ENCODE measurements at regions not wholly inside any gene's neighbourhood (a gene's known extent, or its start where the extent isn't known, plus 50 kb on each side); places are given as distances from the start of the nearest gene placed in this dataset.
A peak's percentile ranks its signal among the peaks of the same experiment; 100 is the strongest.

GRCh38 chr5:88659529-88660263 lies 223.3 kb downstream of the MEF2C start:
- no peaks in the 10 kb centered on the region for H3K79me2 ChIP-seq (ENCODE audit: insufficient read depth)
- 23 to 25% methylated on average over 31 to 32 of the region's 32 CpGs for WGBS, 2 experiments (ENCODE audit: low coverage in 1 of 2, low lambda C conversion rate in 2 of 2, missing lambda C conversion rate in 2 of 2)
- no peaks in the 10 kb centered on the region for H3K4me1 ChIP-seq (ENCODE audit: insufficient read depth)
- no peak overlapping the region for H3K4me2 ChIP-seq (ENCODE audit: unreplicated experiment)
- H2AFZ ChIP-seq, result peak overlapping the region; percentile 4; the same call in 1 of the 2 replicates
- no peaks in the 10 kb centered on the region for H3K9me2 ChIP-seq (ENCODE audit: insufficient read depth)
- H3K4me3 ChIP-seq, result no peak overlapping the region
- H3K9ac ChIP-seq, result no peak overlapping the region
- H3K9me3 ChIP-seq (ENCODE audit: low read depth), result no peaks in the 10 kb centered on the region
- no peak for TF ChIP-seq EZH2phosphoT487 (IDR thresholded peaks at IDR 0.05; ENCODE audit: insufficient read depth, low read depth)
- TF ChIP-seq EZH2 (IDR thresholded peaks at IDR 0.05; ENCODE audit: insufficient read depth, poor library complexity, severe bottlenecking), result no peak
- H4K20me1 ChIP-seq (ENCODE audit: insufficient read depth), result no peaks in the 10 kb centered on the region
- no peak for DNase-seq
- no peak overlapping the region for H3K27ac ChIP-seq
- in situ Hi-C loops (cut with MboI), result no loop called here
- no peaks in the 10 kb centered on the region for H3K36me3 ChIP-seq (ENCODE audit: low read depth)
- H3K27me3 ChIP-seq (replicated peaks; ENCODE audit: insufficient read depth), result peaks cover 55% of the 10 kb centered on the region
- H3F3A ChIP-seq (ENCODE audit: insufficient read depth), result no peaks in the 10 kb centered on the region

GRCh38 chr5:88658886-88659285 lies 224.1 kb downstream of the MEF2C start:
- no peak overlapping the region for H3K4me2 ChIP-seq (ENCODE audit: unreplicated experiment)

GRCh38 chr5:88657906-88658775 lies 224.8 kb downstream of the MEF2C start:
- in situ Hi-C loops (cut with MboI), result no loop called here
- Histone ChIP-seq H3F3A (ENCODE audit: insufficient read depth) (no peaks in the 10 kb centered on the region), H3K4me3 (no peak overlapping the region), H3K27ac (no peak overlapping the region), H3K27me3 (replicated peaks; ENCODE audit: insufficient read depth) (peaks cover 48% of the 10 kb centered on the region), H3K4me1 (ENCODE audit: insufficient read depth) (no peaks in the 10 kb centered on the region), H2AFZ (no peak overlapping the region), H3K9me3 (ENCODE audit: low read depth) (no peaks in the 10 kb centered on the region), H3K4me2 (ENCODE audit: unreplicated experiment) (no peak overlapping the region), H3K9me2 (ENCODE audit: insufficient read depth) (no peaks in the 10 kb centered on the region), H3K36me3 (ENCODE audit: low read depth) (no peaks in the 10 kb centered on the region), H3K79me2 (ENCODE audit: insufficient read depth) (no peaks in the 10 kb centered on the region), H4K20me1 (ENCODE audit: insufficient read depth) (no peaks in the 10 kb centered on the region), H3K9ac (no peak overlapping the region)
- 57 to 64% methylated on average over 5 of the region's 5 CpGs for WGBS, 2 experiments (ENCODE audit: low coverage in 1 of 2, low lambda C conversion rate in 2 of 2, missing lambda C conversion rate in 2 of 2)
- TF ChIP-seq EZH2 (IDR thresholded peaks at IDR 0.05; ENCODE audit: insufficient read depth, poor library complexity, severe bottlenecking) (no peak), EZH2phosphoT487 (IDR thresholded peaks at IDR 0.05; ENCODE audit: insufficient read depth, low read depth) (no peak)
- no peak for DNase-seq

More at GRCh38 chr5:88658886-88659285, 224.1 kb downstream of the MEF2C start:
- Histone ChIP-seq H2AFZ (no peak overlapping the region), H3F3A (ENCODE audit: insufficient read depth) (no peaks in the 10 kb centered on the region), H3K79me2 (ENCODE audit: insufficient read depth) (no peaks in the 10 kb centered on the region), H3K9me2 (ENCODE audit: insufficient read depth) (no peaks in the 10 kb centered on the region), H3K27me3 (replicated peaks; ENCODE audit: insufficient read depth) (peaks cover 50% of the 10 kb centered on the region), H3K4me1 (ENCODE audit: insufficient read depth) (no peaks in the 10 kb centered on the region), H3K27ac (no peak overlapping the region), H3K9me3 (ENCODE audit: low read depth) (no peaks in the 10 kb centered on the region), H4K20me1 (ENCODE audit: insufficient read depth) (no peaks in the 10 kb centered on the region), H3K36me3 (ENCODE audit: low read depth) (no peaks in the 10 kb centered on the region), H3K4me3 (no peak overlapping the region), H3K9ac (no peak overlapping the region)
- in situ Hi-C loops (cut with MboI), result no loop called here
- TF ChIP-seq EZH2 (IDR thresholded peaks at IDR 0.05; ENCODE audit: insufficient read depth, poor library complexity, severe bottlenecking), result no peak
- TF ChIP-seq EZH2phosphoT487 (IDR thresholded peaks at IDR 0.05; ENCODE audit: insufficient read depth, low read depth), result no peak
- DNase-seq, result no peak
- WGBS, 2 experiments (ENCODE audit: low coverage in 1 of 2, low lambda C conversion rate in 2 of 2, missing lambda C conversion rate in 2 of 2), result 81 to 85% methylated on average over 4 of the region's 4 CpGs

- no peak overlapping the region for H3K4me2 ChIP-seq (ENCODE audit: unreplicated experiment)
- no peak for DNase-seq
- no peaks in the 10 kb centered on the region for H3K79me2 ChIP-seq (ENCODE audit: insufficient read depth)
- H3K9ac ChIP-seq, result no peak overlapping the region
- H2AFZ ChIP-seq, result no peak overlapping the region
- H3K9me3 ChIP-seq (ENCODE audit: low read depth), result no peaks in the 10 kb centered on the region
- H3F3A ChIP-seq (ENCODE audit: insufficient read depth), result no peaks in the 10 kb centered on the region
- H3K27me3 ChIP-seq (replicated peaks; ENCODE audit: insufficient read depth), result peaks cover 43% of the 10 kb centered on the region
- in situ Hi-C loops (cut with MboI), result no loop called here
- TF ChIP-seq EZH2 (IDR thresholded peaks at IDR 0.05; ENCODE audit: insufficient read depth, poor library complexity, severe bottlenecking) (no peak), EZH2phosphoT487 (IDR thresholded peaks at IDR 0.05; ENCODE audit: insufficient read depth, low read depth) (no peak)
- WGBS, 2 experiments (ENCODE audit: low coverage in 1 of 2, low lambda C conversion rate in 2 of 2, missing lambda C conversion rate in 2 of 2), result 34 to 35% methylated on average over 1 of the region's 1 CpG
- no peaks in the 10 kb centered on the region for H4K20me1 ChIP-seq (ENCODE audit: insufficient read depth)
- no peak overlapping the region for H3K4me3 ChIP-seq
- H3K36me3 ChIP-seq (ENCODE audit: low read depth), result no peaks in the 10 kb centered on the region
- H3K9me2 ChIP-seq (ENCODE audit: insufficient read depth), result no peaks in the 10 kb centered on the region
- H3K27ac ChIP-seq, result no peak overlapping the region
- H3K4me1 ChIP-seq (ENCODE audit: insufficient read depth), result no peaks in the 10 kb centered on the region
Observed at GRCh38 chr5:88657136-88657535, 225.8 kb downstream of the MEF2C start.
